HL-60 (cell line): ENCODE measurements at regions not wholly inside any gene's neighbourhood (a gene's known extent, or its start where the extent isn't known, plus 50 kb on each side); places are given as distances from the start of the nearest gene placed in this dataset.
"Not testable (repeated sequence)": the region's sequence is repeated elsewhere in the genome, so short reads cannot be mapped to it uniquely, and the experiment has no call there.

Source experiments
- DNase-seq, 2 experiments: peaks; one replicate each; pipeline ENCODE4 v3.0.0-alpha.2; 2010 to 2020; ENCODE audit warnings: low read depth in 1 of 2, low spot score in 1 of 2
- H3K27ac ChIP-seq: fragments of 250-450 bp; sonication (Bioruptor Pico); replicated peaks from 2 replicates; pipeline ENCODE4 v1.5.1; 2020; ENCODE audit warnings: mild to moderate bottlenecking, moderate library complexity
- H3K27me3 ChIP-seq: fragments of 250-450 bp; sonication (Bioruptor Pico); 2 replicates; pipeline ENCODE4 v1.5.1; 2021; ENCODE audit warnings: mild to moderate bottlenecking, moderate library complexity; ENCODE audit not compliant: insufficient read depth, poor library complexity, severe bottlenecking
- H3K4me3 ChIP-seq: replicated peaks from 2 replicates; pipeline ENCODE4 v1.5.1; 2011; ENCODE audit warnings: mild to moderate bottlenecking, control low read depth, low read length; ENCODE audit not compliant: insufficient read depth
- CTCF ChIP-seq: IDR thresholded peaks from one replicate; pipeline ENCODE4 v1.5.1; 2011; ENCODE audit warnings: low read length, control low read depth, inconsistent platforms; ENCODE audit not compliant: insufficient read depth
- GABPA ChIP-seq: IDR thresholded peaks from 2 replicates; pipeline ENCODE4 v1.6.1; 2012; ENCODE audit warnings: low read depth
- POLR2AphosphoS5 ChIP-seq: IDR thresholded peaks from 2 replicates; pipeline ENCODE4 v1.6.1; 2012; ENCODE audit warnings: low read depth
- REST ChIP-seq: IDR thresholded peaks from 2 replicates; pipeline ENCODE4 v1.6.1; 2012; ENCODE audit warnings: low read depth; ENCODE audit not compliant: insufficient replicate concordance
- SPI1 ChIP-seq: IDR thresholded peaks from 2 replicates; pipeline ENCODE4 v1.6.1; 2012; ENCODE audit warnings: low read depth, mild to moderate bottlenecking, borderline replicate concordance

- DNase-seq: peak in 1 of 2 experiments; percentile 46
- H3K27ac ChIP-seq: no peak overlapping the region
- H3K4me3 ChIP-seq: no peak overlapping the region
- TF ChIP-seq GABPA: no peak
- TF ChIP-seq REST: no peak
- TF ChIP-seq POLR2AphosphoS5: no peak
- no peak for TF ChIP-seq CTCF
- no peak for TF ChIP-seq SPI1
- H3K27me3 ChIP-seq: no peaks in the 10 kb centered on the region
These were observed 109.1 kb upstream of the DNAJC10 start for GRCh38 chr2:182606728-182607681.

GRCh38 chr2:182608181-182608845, 107.7 kb upstream of the DNAJC10 start:
- TF ChIP-seq CTCF (no peak), REST (no peak), SPI1 (no peak), GABPA (no peak), POLR2AphosphoS5 (no peak)
- no peak overlapping the region for H3K27ac ChIP-seq
- DNase-seq: no peak
- H3K4me3 ChIP-seq: no peak overlapping the region
- H3K27me3 ChIP-seq: no peaks in the 10 kb centered on the region

- H3K27ac ChIP-seq, DNase-seq, H3K27me3 ChIP-seq, H3K4me3 ChIP-seq: not testable (repeated sequence)
These were observed 107.1 kb upstream of the DNAJC10 start for GRCh38 chr2:182609005-182609404.

GRCh38 chr2:182610231-182610630, 105.8 kb upstream of the DNAJC10 start:
- no peak for TF ChIP-seq SPI1
- TF ChIP-seq REST: no peak
- TF ChIP-seq POLR2AphosphoS5: no peak
- TF ChIP-seq GABPA: no peak
- no peak for TF ChIP-seq CTCF
- no peak for DNase-seq
- Histone ChIP-seq H3K27me3 (no peaks in the 10 kb centered on the region), H3K27ac (no peak overlapping the region), H3K4me3 (no peak overlapping the region)
